ENCODE measurements at regions not wholly inside any gene's neighbourhood (a gene's known extent, or its start where the extent isn't known, plus 50 kb on each side); places are given as distances from the start of the nearest gene placed in this dataset.
A peak's percentile ranks its signal among the peaks of the same experiment; 100 is the strongest.
"Not testable (repeated sequence)": the region's sequence is repeated elsewhere in the genome, so short reads cannot be mapped to it uniquely, and the experiment has no call there.

- no peak for DNase-seq
These were observed 84.0 kb downstream of the FMO4 start for GRCh38 chr1:171397851-171398469.

- DNase-seq, result no peak
These were observed 81.9 kb upstream of the PRRC2C start for GRCh38 chr1:171403393-171403792.

GRCh38 chr1:171405391-171405714, 80.0 kb upstream of the PRRC2C start:
- DNase-seq, result no peak

DNA sequence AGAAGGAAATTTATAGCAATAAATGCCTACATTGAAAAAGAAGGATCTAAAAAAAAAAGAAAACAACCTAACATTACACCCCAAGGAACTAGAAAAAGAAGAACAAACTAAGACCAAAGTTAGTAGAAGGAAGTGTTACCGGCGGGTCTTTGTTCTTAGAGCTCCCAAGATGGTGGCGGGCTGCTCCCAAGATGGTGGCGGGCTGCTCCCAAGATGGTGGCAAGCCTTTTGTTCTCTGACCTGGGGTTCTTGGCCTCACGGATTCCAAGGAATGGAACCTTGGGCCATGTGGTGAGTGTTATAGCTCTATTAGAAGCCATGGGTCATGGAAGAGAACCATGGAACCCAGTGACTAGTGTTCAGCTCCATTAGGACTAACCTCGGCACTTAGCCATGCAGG, 71.8 kb upstream of the PRRC2C start:
- DNase-seq, result not testable (repeated sequence)

- no peak for DNase-seq
These were observed 66.8 kb upstream of the PRRC2C start for GRCh38 chr1:171418546-171418945.

DNA sequence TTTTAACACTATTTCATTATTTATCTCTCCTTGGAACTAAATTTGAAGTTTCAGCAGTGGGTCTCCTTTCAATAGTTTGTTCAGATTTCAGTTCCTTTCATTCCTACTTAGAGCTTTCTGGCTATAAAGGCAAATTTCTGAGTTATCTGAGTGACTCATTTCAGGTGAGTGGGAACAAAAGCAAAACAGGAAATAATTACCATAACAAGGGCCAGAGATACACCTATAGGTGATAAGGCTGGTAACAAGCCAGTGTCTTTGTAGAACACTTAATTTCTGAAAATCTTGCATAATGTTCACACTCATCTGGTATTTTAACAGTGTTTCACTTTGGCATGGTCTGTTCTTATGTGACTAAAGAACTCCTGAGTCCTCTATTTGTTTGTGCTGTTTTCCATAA, 64.5 kb upstream of the PRRC2C start:
- no peak for DNase-seq

- no peak for DNase-seq
These were observed 63.8 kb upstream of the PRRC2C start for GRCh38 chr1:171421413-171422020.

- no peak for DNase-seq
These were observed 62.8 kb upstream of the PRRC2C start for GRCh38 chr1:171422511-171422910.

DNA sequence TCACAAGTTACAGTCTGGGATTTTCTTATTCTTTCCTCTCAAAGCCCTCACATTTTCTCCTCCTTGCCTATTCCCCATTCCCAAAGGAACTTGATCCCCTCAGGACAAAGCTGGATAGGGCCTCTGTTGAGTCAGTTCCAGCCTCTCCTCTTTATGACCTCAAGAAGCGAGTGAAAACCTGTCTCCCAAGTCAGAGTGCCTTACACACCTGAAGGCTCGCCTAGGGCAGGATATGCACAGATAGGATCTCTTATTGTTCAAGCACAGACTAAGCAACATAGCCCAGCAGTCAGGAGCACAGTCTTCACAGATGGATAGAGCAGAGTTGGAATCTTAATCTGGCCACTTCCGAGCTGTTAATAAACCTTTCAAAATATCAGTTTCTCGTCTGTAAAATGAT, 60.8 kb upstream of the PRRC2C start:
- no peak for DNase-seq

DNA sequence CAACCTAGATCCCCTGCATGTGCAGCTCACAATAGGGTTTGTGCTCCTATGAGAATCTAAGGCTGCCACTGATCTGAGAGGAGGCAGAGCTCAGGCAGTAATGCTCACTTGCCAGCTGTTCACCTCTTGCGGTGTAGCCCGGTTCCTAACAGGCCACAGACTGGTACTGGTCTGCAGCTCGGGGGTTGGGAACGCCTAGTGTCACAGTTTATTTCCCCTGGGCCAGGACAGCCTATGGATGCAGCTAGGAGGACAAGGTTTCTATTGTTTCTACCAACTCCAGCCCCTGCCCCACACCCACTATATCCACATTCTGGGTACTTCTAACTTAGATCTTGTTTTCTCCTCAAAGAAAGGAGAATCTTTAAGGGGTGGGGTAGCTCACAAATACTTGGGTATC, 58.7 kb upstream of the PRRC2C start:
- DNase-seq, result no peak

DNA sequence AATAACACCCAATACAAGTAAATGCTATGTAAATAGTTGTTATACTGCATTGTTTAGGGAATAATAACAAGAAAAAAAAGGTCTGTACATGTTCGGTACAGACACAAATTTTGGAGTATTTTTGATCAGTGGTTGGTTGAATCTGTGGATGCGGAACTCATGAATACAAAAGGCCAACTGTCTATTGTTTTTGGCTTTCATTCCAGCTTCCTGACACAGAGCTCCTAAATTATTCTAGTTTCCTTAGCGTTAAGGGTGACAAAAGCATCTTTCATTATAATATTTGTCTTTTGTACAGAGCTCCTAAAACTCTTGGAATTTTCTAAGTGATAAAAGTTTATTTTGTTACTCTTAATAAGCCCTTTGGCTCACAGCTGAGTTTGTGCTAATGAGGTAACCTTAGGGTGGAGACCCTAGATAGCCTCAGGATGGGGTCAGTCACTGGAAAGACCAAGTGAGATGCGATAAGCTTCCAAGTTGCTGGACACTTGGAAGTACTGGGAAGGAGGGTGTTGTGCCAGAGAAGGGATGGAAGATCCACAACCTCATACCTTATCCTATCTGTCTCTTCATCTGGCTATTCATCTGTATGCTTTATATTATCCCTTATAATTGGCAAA, 57.4 kb upstream of the PRRC2C start:
- DNase-seq, result no peak

DNA sequence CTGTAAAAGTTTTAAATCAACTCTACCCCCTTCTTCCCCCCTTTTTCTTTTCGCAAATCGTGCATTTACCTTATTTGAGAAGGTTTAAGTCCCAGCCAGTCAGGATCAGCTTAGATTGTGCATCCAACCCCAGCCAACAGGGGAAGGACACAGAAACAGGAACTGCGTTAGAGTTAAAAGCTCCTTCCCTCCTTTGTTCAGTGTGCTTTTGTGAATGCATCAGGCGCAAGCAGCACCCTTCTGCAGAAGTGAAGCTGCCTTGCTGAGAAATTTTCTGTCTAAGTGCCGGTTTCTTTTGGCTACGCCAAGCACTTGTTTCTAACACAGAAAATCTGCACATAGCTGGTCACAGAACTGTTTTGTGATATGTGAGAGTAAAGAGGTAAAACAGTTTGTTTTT, 56.2 kb upstream of the PRRC2C start:
- DNase-seq, result no peak

DNA sequence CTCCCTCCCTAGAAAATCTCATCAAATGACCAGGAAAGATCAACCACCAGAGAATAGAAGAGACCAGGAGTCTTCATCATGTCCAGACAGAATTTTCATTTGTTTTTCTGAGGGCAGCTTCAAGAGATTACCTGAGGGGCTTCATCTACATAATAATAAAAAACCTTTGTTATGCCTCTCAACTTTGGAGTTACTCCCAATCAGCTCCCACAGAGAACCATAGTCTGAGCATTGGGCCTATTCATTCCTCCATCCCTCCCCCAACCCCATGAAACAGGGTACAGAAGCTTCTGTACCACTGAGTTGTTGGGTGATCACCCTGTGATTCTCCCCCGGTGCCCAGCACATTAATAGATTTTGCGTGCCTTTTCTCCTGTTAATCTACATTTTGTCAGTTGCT, 53.3 kb upstream of the PRRC2C start:
- DNase-seq, result no peak

GRCh38 chr1:171432473-171432872, 52.9 kb upstream of the PRRC2C start:
- DNase-seq, result no peak

- no peak for DNase-seq
These were observed 51.9 kb upstream of the PRRC2C start for GRCh38 chr1:171433451-171433850.

- DNase-seq, result peak; percentile 42
These were observed 50.5 kb upstream of the PRRC2C start for GRCh38 chr1:171434717-171435346.
